CD4-positive, alpha-beta T cell (primary cell): ENCODE measurements at regions not wholly inside any gene's neighbourhood (a gene's known extent, or its start where the extent isn't known, plus 50 kb on each side); places are given as distances from the start of the nearest gene placed in this dataset.

Experiments used
- ATAC-seq: fragments of 200-7000 bp; cut with Tn5 transposase; one replicate; pipeline ENCODE4 v1.10.0; 2022; ENCODE audit warnings: mild to moderate bottlenecking; ENCODE audit not compliant: poor library complexity
- CTCF ChIA-PET: fragments of 350-600 bp; sonication (Branson Sonifier 250); formaldehyde crosslinking; loops from one replicate; lab custom pipeline; 2021; ENCODE audit warnings: antibody characterized with exemption, inconsistent platforms; lab: Charles Lee
- POLR2A ChIA-PET: fragments of 350-600 bp; sonication (Branson Sonifier 250); formaldehyde crosslinking; loops from one replicate; lab custom pipeline; 2021; ENCODE audit warnings: antibody characterized with exemption, inconsistent platforms; lab: Charles Lee
- DNase-seq, 14 experiments: peaks; one replicate each; pipeline ENCODE4 v3.0.0-alpha.2; 2013 to 2020; ENCODE audit warnings: mixed read lengths in 2 of 14
- H3K27ac ChIP-seq, 2 donors: one replicate each; pipeline versions ENCODE4 v1.5.1 to v1.7.0; 2013; ENCODE audit warnings: low read length in 2 of 2, low read depth in 1 of 2, mild to moderate bottlenecking in 1 of 2
- H3K27me3 ChIP-seq, 2 experiments: 1 replicate in 1 of 2; 2 replicates in 1 of 2; pipeline versions ENCODE4 v1.6.1 to v1.7.0; 2013; ENCODE audit warnings: low read length in 2 of 2, control low read depth in 1 of 2, mild to moderate bottlenecking in 1 of 2, moderate library complexity in 1 of 2; ENCODE audit not compliant: insufficient read depth in 2 of 2, control insufficient read depth in 1 of 2
- H3K36me3 ChIP-seq: one replicate; pipeline ENCODE4 v1.6.1; 2013; ENCODE audit warnings: low read length, control low read depth; ENCODE audit not compliant: insufficient read depth
- H3K4me1 ChIP-seq: one replicate; pipeline ENCODE4 v1.6.1; 2013; ENCODE audit warnings: low read length, control low read depth; ENCODE audit not compliant: insufficient read depth
- H3K4me3 ChIP-seq: one replicate; pipeline ENCODE4 v1.5.1; 2013; ENCODE audit warnings: mild to moderate bottlenecking, low read length, moderate library complexity
- H3K9me3 ChIP-seq, 2 experiments: 1 replicate in 1 of 2; 2 replicates in 1 of 2; pipeline versions ENCODE4 v1.6.1 to v1.7.0; 2013; ENCODE audit warnings: low read length in 2 of 2, mild to moderate bottlenecking in 2 of 2, control low read depth in 1 of 2, moderate library complexity in 1 of 2; ENCODE audit not compliant: control insufficient read depth in 1 of 2, insufficient read depth in 1 of 2
- H3K27ac Mint-ChIP-seq: one replicate; pipeline ENCODE4 v1.8.0; 2020; ENCODE audit warnings: mixed read lengths
- H3K27me3 Mint-ChIP-seq: one replicate; pipeline ENCODE4 v1.8.0; 2021; ENCODE audit warnings: mixed read lengths
- H3K36me3 Mint-ChIP-seq: one replicate; pipeline ENCODE4 v1.8.0; 2021; ENCODE audit warnings: low read depth, mixed read lengths
- H3K4me1 Mint-ChIP-seq: one replicate; pipeline ENCODE4 v1.8.0; 2021; ENCODE audit warnings: low read depth, mixed read lengths
- H3K4me3 Mint-ChIP-seq: one replicate; pipeline ENCODE4 v1.8.0; 2020; ENCODE audit warnings: mild to moderate bottlenecking, mixed read lengths
- H3K9me3 Mint-ChIP-seq: one replicate; pipeline ENCODE4 v1.8.0; 2020; ENCODE audit warnings: mixed read lengths
- intact Hi-C, 2 experiments: fragments of 100-400 bp; cut with DNase I in 1 of 2; cut with micrococcal nuclease in 1 of 2; formaldehyde crosslinking; loops; one replicate each; pipeline versions ENCODE4 v1.15.1 to v1.9.0; 2023 to 2025; cut with DNase I, micrococcal nuclease
- TF ChIP-seq, protein P1 (sequence below): fragments of 200-600 bp; IDR thresholded peaks from one replicate; pipeline ENCODE4 v1.8.0; 2022; ENCODE audit warnings: antibody characterized with exemption, mild to moderate bottlenecking

- DNase-seq (no peak), ATAC-seq (no peak)
- ChIA-PET POLR2A (no interaction called here), CTCF (no interaction called here)
- H3K4me3 ChIP-seq: no peak overlapping the region
- no peaks in the 10 kb centered on the region for H3K9me3 ChIP-seq
- no peaks in the 10 kb centered on the region for H3K36me3 ChIP-seq
- Mint-ChIP-seq H3K4me1 (no peaks in the 10 kb centered on the region), H3K4me3 (no peak overlapping the region), H3K9me3 (peaks cover 4% of the 10 kb centered on the region), H3K27ac (no peak overlapping the region), H3K27me3 (no peaks in the 10 kb centered on the region), H3K36me3 (no peaks in the 10 kb centered on the region)
- H3K4me1 ChIP-seq: no peaks in the 10 kb centered on the region
- intact Hi-C loops: no loop called here
- H3K27me3 ChIP-seq: no peaks in the 10 kb centered on the region
- TF ChIP-seq, protein P1, sequence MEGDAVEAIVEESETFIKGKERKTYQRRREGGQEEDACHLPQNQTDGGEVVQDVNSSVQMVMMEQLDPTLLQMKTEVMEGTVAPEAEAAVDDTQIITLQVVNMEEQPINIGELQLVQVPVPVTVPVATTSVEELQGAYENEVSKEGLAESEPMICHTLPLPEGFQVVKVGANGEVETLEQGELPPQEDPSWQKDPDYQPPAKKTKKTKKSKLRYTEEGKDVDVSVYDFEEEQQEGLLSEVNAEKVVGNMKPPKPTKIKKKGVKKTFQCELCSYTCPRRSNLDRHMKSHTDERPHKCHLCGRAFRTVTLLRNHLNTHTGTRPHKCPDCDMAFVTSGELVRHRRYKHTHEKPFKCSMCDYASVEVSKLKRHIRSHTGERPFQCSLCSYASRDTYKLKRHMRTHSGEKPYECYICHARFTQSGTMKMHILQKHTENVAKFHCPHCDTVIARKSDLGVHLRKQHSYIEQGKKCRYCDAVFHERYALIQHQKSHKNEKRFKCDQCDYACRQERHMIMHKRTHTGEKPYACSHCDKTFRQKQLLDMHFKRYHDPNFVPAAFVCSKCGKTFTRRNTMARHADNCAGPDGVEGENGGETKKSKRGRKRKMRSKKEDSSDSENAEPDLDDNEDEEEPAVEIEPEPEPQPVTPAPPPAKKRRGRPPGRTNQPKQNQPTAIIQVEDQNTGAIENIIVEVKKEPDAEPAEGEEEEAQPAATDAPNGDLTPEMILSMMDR: no peak
- H3K27ac ChIP-seq: no peak overlapping the region
Observed at GRCh38 chr6:102619585-102619984, 1226.1 kb downstream of the GRIK2 start.

- ATAC-seq: no peak
Observed at GRCh38 chr6:102582569-102582968, 1189.1 kb downstream of the GRIK2 start.

GRCh38 chr6:102581378-102582124, 1188.0 kb downstream of the GRIK2 start:
- Histone ChIP-seq H3K36me3 (no peaks in the 10 kb centered on the region), H3K27me3 (no peaks in the 10 kb centered on the region), H3K9me3 (peaks cover 0 to 14% of the 10 kb centered on the region in 2 experiments), H3K27ac (no peak overlapping the region), H3K4me3 (no peak overlapping the region), H3K4me1 (no peaks in the 10 kb centered on the region)
- TF ChIP-seq, protein P1: no peak
- intact Hi-C loops: no loop called here
- CTCF ChIA-PET: no interaction called here
- no peaks in the 10 kb centered on the region for H3K4me1 Mint-ChIP-seq
- ATAC-seq (no peak), DNase-seq (peak in 2 of 14 experiments; percentile 4 to 24)
- POLR2A ChIA-PET: no interaction called here
- no peaks in the 10 kb centered on the region for H3K27me3 Mint-ChIP-seq
- peaks cover 4% of the 10 kb centered on the region for H3K9me3 Mint-ChIP-seq
- no peak overlapping the region for H3K4me3 Mint-ChIP-seq
- H3K36me3 Mint-ChIP-seq: no peaks in the 10 kb centered on the region
- no peak overlapping the region for H3K27ac Mint-ChIP-seq

More at GRCh38 chr6:102582569-102582968, 1189.1 kb downstream of the GRIK2 start:
- peaks cover 0 to 14% of the 10 kb centered on the region in 2 experiments for H3K9me3 ChIP-seq
- no peak overlapping the region for H3K27ac ChIP-seq
- H3K4me3 ChIP-seq: no peak overlapping the region
- H3K36me3 ChIP-seq: no peaks in the 10 kb centered on the region
- ChIA-PET POLR2A (no interaction called here), CTCF (no interaction called here)
- Mint-ChIP-seq H3K27me3 (no peaks in the 10 kb centered on the region), H3K36me3 (no peaks in the 10 kb centered on the region), H3K9me3 (peaks cover 4% of the 10 kb centered on the region), H3K27ac (no peak overlapping the region), H3K4me3 (no peak overlapping the region), H3K4me1 (no peaks in the 10 kb centered on the region)
- TF ChIP-seq, protein P1: no peak
- no peaks in the 10 kb centered on the region for H3K4me1 ChIP-seq
- no peaks in the 10 kb centered on the region for H3K27me3 ChIP-seq
- intact Hi-C loops: no loop called here
- peak in 1 of 14 experiments; percentile 3 for DNase-seq
